Brain microvascular endothelial cell (primary cell): ENCODE measurements at regions not wholly inside any gene's neighbourhood (a gene's known extent, or its start where the extent isn't known, plus 50 kb on each side); places are given as distances from the start of the nearest gene placed in this dataset.
"Not testable (repeated sequence)": the region's sequence is repeated elsewhere in the genome, so short reads cannot be mapped to it uniquely, and the experiment has no call there.

Experiments used
- DNase-seq: peaks from one replicate; pipeline ENCODE4 v3.0.0-alpha.2; 2020
- H3K27ac ChIP-seq: fragments of 250-450 bp; sonication (Bioruptor Pico); 2 replicates; pipeline ENCODE4 v1.5.1; 2020; ENCODE audit warnings: mild to moderate bottlenecking, moderate library complexity
- H3K27me3 ChIP-seq: fragments of 250-450 bp; sonication (Bioruptor Pico); replicated peaks from 2 replicates; pipeline ENCODE4 v1.5.1; 2020; ENCODE audit warnings: mild to moderate bottlenecking
- H3K36me3 ChIP-seq: fragments of 250-450 bp; sonication (Bioruptor Pico); replicated peaks from 2 replicates; pipeline ENCODE4 v1.5.1; 2020; ENCODE audit warnings: mild to moderate bottlenecking
- H3K4me3 ChIP-seq: 2 replicates; pipeline ENCODE4 v1.5.1; 2011; ENCODE audit warnings: low read depth, mild to moderate bottlenecking, control low read depth, low read length, moderate library complexity
- CTCF ChIP-seq: IDR thresholded peaks from 2 replicates; pipeline ENCODE4 v1.5.1; 2011; ENCODE audit warnings: low read depth, mild to moderate bottlenecking, moderate library complexity, low read length, control low read depth, inconsistent platforms; ENCODE audit errors: missing control alignments
- in situ Hi-C: cut with HindIII; loops from 2 replicates; pipeline ENCODE4 v1.10.0; 2017; ENCODE audit warnings: low sequenced_read_pairs, low pct_ligation_motif_present

GRCh38 chr13:31385540-31385939, 185.8 kb downstream of the B3GLCT start:
- Histone ChIP-seq H3K27ac (no peak overlapping the region), H3K36me3 (no peaks in the 10 kb centered on the region), H3K27me3 (no peaks in the 10 kb centered on the region), H3K4me3 (no peak overlapping the region)
- in situ Hi-C loops: no loop called here
- no peak for DNase-seq
- TF ChIP-seq CTCF: no peak

- H3K4me3 ChIP-seq: no peak overlapping the region
- DNase-seq: no peak
Observed at GRCh38 chr13:31394506-31394905, 194.7 kb downstream of the B3GLCT start.

GRCh38 chr13:31395090-31395489, 195.3 kb downstream of the B3GLCT start:
- no peak for TF ChIP-seq CTCF
- Histone ChIP-seq H3K27me3 (no peaks in the 10 kb centered on the region), H3K4me3 (no peak overlapping the region), H3K27ac (no peak overlapping the region), H3K36me3 (no peaks in the 10 kb centered on the region)
- in situ Hi-C loops: no loop called here
- no peak for DNase-seq

More at GRCh38 chr13:31394506-31394905, 194.7 kb downstream of the B3GLCT start:
- in situ Hi-C loops: no loop called here
- no peak for TF ChIP-seq CTCF
- Histone ChIP-seq H3K27ac (no peak overlapping the region), H3K36me3 (no peaks in the 10 kb centered on the region), H3K27me3 (no peaks in the 10 kb centered on the region)

- Histone ChIP-seq H3K27me3 (no peaks in the 10 kb centered on the region), H3K36me3 (no peaks in the 10 kb centered on the region), H3K4me3 (no peak overlapping the region), H3K27ac (no peak overlapping the region)
- DNase-seq: no peak
- in situ Hi-C loops: loop anchor here (25.0 kb wide), 1 partner anchor 162 kb away; no protein-coding TSS in a partner anchor
- no peak for TF ChIP-seq CTCF
Observed at GRCh38 chr13:31399690-31400089, 199.9 kb downstream of the B3GLCT start.

GRCh38 chr13:31403711-31404110, 203.9 kb downstream of the B3GLCT start:
- not testable (repeated sequence) for H3K27me3 ChIP-seq, H3K36me3 ChIP-seq, H3K27ac ChIP-seq, H3K4me3 ChIP-seq, DNase-seq
- in situ Hi-C loops: loop anchor here (25.0 kb wide), 1 partner anchor 166 kb away; no protein-coding TSS in a partner anchor

- Histone ChIP-seq H3K27ac (no peak overlapping the region), H3K27me3 (no peaks in the 10 kb centered on the region), H3K36me3 (no peaks in the 10 kb centered on the region), H3K4me3 (no peak overlapping the region)
- DNase-seq: no peak
- in situ Hi-C loops: loop anchor here (25.0 kb wide), 1 partner anchor 172 kb away; no protein-coding TSS in a partner anchor
- TF ChIP-seq CTCF: no peak
Observed at GRCh38 chr13:31408927-31409326, 209.2 kb downstream of the B3GLCT start.
